Neuronal stem cell (in vitro differentiated cells): ENCODE measurements at regions not wholly inside any gene's neighbourhood (a gene's known extent, or its start where the extent isn't known, plus 50 kb on each side); places are given as distances from the start of the nearest gene placed in this dataset.

Source experiments
- DNase-seq: peaks from one replicate; pipeline ENCODE4 v3.0.0-alpha.2; 2013; ENCODE audit warnings: low spot score
- H2AFZ ChIP-seq: one replicate; pipeline ENCODE4 v1.6.1; 2013; ENCODE audit warnings: mild to moderate bottlenecking, low read length, inconsistent platforms
- H2AK5ac ChIP-seq: 2 replicates; pipeline ENCODE4 v1.6.1; 2013; ENCODE audit warnings: low read depth, mild to moderate bottlenecking, inconsistent platforms, low read length, moderate library complexity, mixed read lengths
- H2BK120ac ChIP-seq: 2 replicates; pipeline ENCODE4 v1.6.1; 2013; ENCODE audit warnings: low read depth, mild to moderate bottlenecking, inconsistent platforms, low read length, moderate library complexity, mixed read lengths
- H2BK12ac ChIP-seq: one replicate; pipeline ENCODE4 v1.6.1; 2013; ENCODE audit warnings: low read length, inconsistent platforms
- H2BK15ac ChIP-seq: 2 replicates; pipeline ENCODE4 v1.6.1; 2013; ENCODE audit warnings: mild to moderate bottlenecking, low read length, inconsistent platforms, mixed read lengths
- H2BK5ac ChIP-seq: one replicate; pipeline ENCODE4 v1.6.1; 2013; ENCODE audit warnings: inconsistent platforms, mild to moderate bottlenecking, low read length, moderate library complexity
- H3K14ac ChIP-seq: one replicate; pipeline ENCODE4 v1.6.1; 2013; ENCODE audit warnings: low read length, inconsistent platforms
- H3K18ac ChIP-seq: 2 replicates; pipeline ENCODE4 v1.6.1; 2013; ENCODE audit warnings: low read length, inconsistent platforms
- H3K23ac ChIP-seq: 2 replicates; pipeline ENCODE4 v1.6.1; 2013; ENCODE audit warnings: low read depth, mild to moderate bottlenecking, mixed read lengths, low read length, inconsistent platforms; ENCODE audit not compliant: poor library complexity
- H3K27ac ChIP-seq: replicated peaks from 3 replicates; pipeline ENCODE4 v1.5.1; 2013; ENCODE audit warnings: low read length, inconsistent platforms
- H3K27me3 ChIP-seq, 3 experiments: 2 replicates each; pipeline ENCODE4 v1.6.1; 2013; ENCODE audit warnings: low read length in 3 of 3, mild to moderate bottlenecking in 2 of 3, inconsistent platforms in 1 of 3, low read depth in 1 of 3, mixed read lengths in 1 of 3, moderate library complexity in 1 of 3; ENCODE audit not compliant: control insufficient read depth in 3 of 3, insufficient read depth in 3 of 3
- H3K36me3 ChIP-seq, 2 donors: replicated peaks in 1 of 2; 2 replicates each; pipeline ENCODE4 v1.6.1; 2013; ENCODE audit warnings: low read length in 2 of 2; ENCODE audit not compliant: control insufficient read depth in 2 of 2, insufficient read depth in 2 of 2
- H3K4ac ChIP-seq: 2 replicates; pipeline ENCODE4 v1.6.1; 2013; ENCODE audit warnings: inconsistent platforms, mild to moderate bottlenecking, low read length, moderate library complexity
- H3K4me1 ChIP-seq, 2 donors: 1 replicate in 1 of 2; 2 replicates in 1 of 2; pipeline ENCODE4 v1.6.1; 2013; ENCODE audit warnings: low read length in 2 of 2, low read depth in 1 of 2; ENCODE audit not compliant: control insufficient read depth in 2 of 2, insufficient read depth in 1 of 2
- H3K4me2 ChIP-seq: one replicate; pipeline ENCODE4 v1.6.1; 2013; ENCODE audit warnings: mild to moderate bottlenecking, low read length, inconsistent platforms; ENCODE audit not compliant: insufficient read depth, poor library complexity, severe bottlenecking
- H3K4me3 ChIP-seq, 2 donors: 2 replicates each; pipeline ENCODE4 v1.5.1; 2013; ENCODE audit warnings: low read length in 2 of 2, mild to moderate bottlenecking in 2 of 2, inconsistent platforms in 1 of 2, moderate library complexity in 1 of 2
- H3K79me1 ChIP-seq: one replicate; pipeline ENCODE4 v1.6.1; 2013; ENCODE audit warnings: low read depth, mild to moderate bottlenecking, inconsistent platforms, low read length, moderate library complexity
- H3K9ac ChIP-seq: one replicate; pipeline ENCODE4 v1.6.1; 2013; ENCODE audit warnings: mild to moderate bottlenecking, low read depth, low read length, inconsistent platforms; ENCODE audit not compliant: poor library complexity
- H3K9me3 ChIP-seq, 2 donors: replicated peaks in 1 of 2; 2 replicates each; pipeline versions ENCODE3 to v1.6.1; 2013; ENCODE audit warnings: low read length in 2 of 2, mild to moderate bottlenecking in 2 of 2, inconsistent platforms in 1 of 2, low read depth in 1 of 2, mixed read lengths in 1 of 2, moderate library complexity in 1 of 2; ENCODE audit not compliant: control insufficient read depth in 2 of 2, insufficient read depth in 1 of 2
- H4K8ac ChIP-seq: one replicate; pipeline ENCODE4 v1.6.1; 2013; ENCODE audit warnings: low read depth, mild to moderate bottlenecking, inconsistent platforms, low read length, moderate library complexity
- H4K91ac ChIP-seq: one replicate; pipeline ENCODE4 v1.6.1; 2013; ENCODE audit warnings: low read length, low read depth, mild to moderate bottlenecking, inconsistent platforms; ENCODE audit not compliant: poor library complexity
- WGBS, 2 donors: extraction: QIAGEN DNeasy Blood & Tissue Kit; methylation state at CpG; one replicate each; pipeline ENCODE4 v1.1.7; 2013; ENCODE audit warnings: missing lambda C conversion rate in 2 of 2, mixed read lengths in 1 of 2; ENCODE audit not compliant: insufficient read length in 2 of 2, insufficient replicate concordance in 1 of 2; ENCODE audit errors: extremely low coverage in 2 of 2; 5-methylcytosine and 5-hydroxymethylcytosine counted together

GRCh38 chr5:30450153-30450552 is 743.3 kb upstream of the CDH6 start:
- Histone ChIP-seq H3K9me3 (no peaks in the 10 kb centered on the region), H2BK120ac (no peak overlapping the region), H2BK12ac (no peak overlapping the region), H2BK5ac (no peak overlapping the region), H3K27me3 (no peaks in the 10 kb centered on the region), H3K36me3 (no peaks in the 10 kb centered on the region), H4K8ac (no peak overlapping the region), H3K18ac (no peak overlapping the region), H3K4me1 (no peaks in the 10 kb centered on the region), H2AFZ (no peak overlapping the region), H4K91ac (no peak overlapping the region), H2AK5ac (no peak overlapping the region), H3K23ac (no peak overlapping the region), H3K79me1 (no peaks in the 10 kb centered on the region), H3K9ac (no peak overlapping the region), H3K4me2 (no peak overlapping the region), H2BK15ac (no peak overlapping the region), H3K14ac (no peak overlapping the region), H3K4ac (no peak overlapping the region), H3K27ac (no peak overlapping the region), H3K4me3 (no peak overlapping the region)
- WGBS, 2 donors: no CpG with 5 or more reads among the region's 1 CpG
- DNase-seq: no peak

- no peak overlapping the region for H3K18ac ChIP-seq
- H3K4me2 ChIP-seq: no peak overlapping the region
- H3K23ac ChIP-seq: no peak overlapping the region
- no peak overlapping the region for H3K14ac ChIP-seq
- DNase-seq: no peak
- no peaks in the 10 kb centered on the region for H3K36me3 ChIP-seq
- H4K91ac ChIP-seq: no peak overlapping the region
- no peaks in the 10 kb centered on the region for H3K9me3 ChIP-seq
- no peak overlapping the region for H3K4ac ChIP-seq
- no peak overlapping the region for H3K9ac ChIP-seq
- H2BK5ac ChIP-seq: no peak overlapping the region
- H3K27me3 ChIP-seq: no peaks in the 10 kb centered on the region
- H2BK12ac ChIP-seq: no peak overlapping the region
- no peak overlapping the region for H2BK15ac ChIP-seq
- no peak overlapping the region for H4K8ac ChIP-seq
- no peak overlapping the region for H3K27ac ChIP-seq
- H3K4me3 ChIP-seq: no peak overlapping the region
- H2AFZ ChIP-seq: no peak overlapping the region
- H3K4me1 ChIP-seq: no peaks in the 10 kb centered on the region
- WGBS, 2 donors: no CpG with 5 or more reads among the region's 3 CpGs
- H2AK5ac ChIP-seq: no peak overlapping the region
- no peaks in the 10 kb centered on the region for H3K79me1 ChIP-seq
- H2BK120ac ChIP-seq: no peak overlapping the region
These were observed 746.1 kb upstream of the CDH6 start for GRCh38 chr5:30447431-30447830.

GRCh38 chr5:30446456-30446855 is 747.0 kb upstream of the CDH6 start:
- H4K8ac ChIP-seq: no peak overlapping the region
- H2BK12ac ChIP-seq: no peak overlapping the region
- WGBS, 2 donors: no CpG with 5 or more reads among the region's 1 CpG
- H2AFZ ChIP-seq: no peak overlapping the region
- H3K4me1 ChIP-seq: no peaks in the 10 kb centered on the region
- no peak overlapping the region for H3K4me2 ChIP-seq
- H3K9ac ChIP-seq: no peak overlapping the region
- H3K36me3 ChIP-seq: no peaks in the 10 kb centered on the region
- H4K91ac ChIP-seq: no peak overlapping the region
- no peak for DNase-seq
- no peak overlapping the region for H3K27ac ChIP-seq
- H3K14ac ChIP-seq: no peak overlapping the region
- H2AK5ac ChIP-seq: no peak overlapping the region
- no peak overlapping the region for H3K4ac ChIP-seq
- H3K23ac ChIP-seq: no peak overlapping the region
- H2BK120ac ChIP-seq: no peak overlapping the region
- no peak overlapping the region for H2BK5ac ChIP-seq
- no peak overlapping the region for H2BK15ac ChIP-seq
- H3K4me3 ChIP-seq: no peak overlapping the region
- H3K18ac ChIP-seq: no peak overlapping the region
- H3K27me3 ChIP-seq: no peaks in the 10 kb centered on the region
- no peaks in the 10 kb centered on the region for H3K79me1 ChIP-seq
- no peaks in the 10 kb centered on the region for H3K9me3 ChIP-seq

GRCh38 chr5:30438785-30439184 is 754.7 kb upstream of the CDH6 start:
- Histone ChIP-seq H2BK15ac (no peak overlapping the region), H3K14ac (no peak overlapping the region), H3K4me3 (no peak overlapping the region), H3K27me3 (no peaks in the 10 kb centered on the region), H3K4me2 (no peak overlapping the region), H4K8ac (no peak overlapping the region), H3K9me3 (peaks cover 1 to 3% of the 10 kb centered on the region in 2 donors), H2BK12ac (no peak overlapping the region), H3K9ac (no peak overlapping the region), H2BK5ac (no peak overlapping the region), H4K91ac (no peak overlapping the region), H3K79me1 (no peaks in the 10 kb centered on the region), H2BK120ac (no peak overlapping the region), H3K18ac (no peak overlapping the region), H3K36me3 (no peaks in the 10 kb centered on the region), H2AK5ac (no peak overlapping the region), H3K4ac (no peak overlapping the region), H3K23ac (no peak overlapping the region), H3K27ac (no peak overlapping the region), H3K4me1 (no peaks in the 10 kb centered on the region), H2AFZ (no peak overlapping the region)
- no CpG with 5 or more reads among the region's 1 CpG for WGBS, 2 donors
- DNase-seq: no peak
